ENCODE measurements at regions not wholly inside any gene's neighbourhood (a gene's known extent, or its start where the extent isn't known, plus 50 kb on each side); places are given as distances from the start of the nearest gene placed in this dataset.
"Not testable (repeated sequence)": the region's sequence is repeated elsewhere in the genome, so short reads cannot be mapped to it uniquely, and the experiment has no call there.

DNA sequence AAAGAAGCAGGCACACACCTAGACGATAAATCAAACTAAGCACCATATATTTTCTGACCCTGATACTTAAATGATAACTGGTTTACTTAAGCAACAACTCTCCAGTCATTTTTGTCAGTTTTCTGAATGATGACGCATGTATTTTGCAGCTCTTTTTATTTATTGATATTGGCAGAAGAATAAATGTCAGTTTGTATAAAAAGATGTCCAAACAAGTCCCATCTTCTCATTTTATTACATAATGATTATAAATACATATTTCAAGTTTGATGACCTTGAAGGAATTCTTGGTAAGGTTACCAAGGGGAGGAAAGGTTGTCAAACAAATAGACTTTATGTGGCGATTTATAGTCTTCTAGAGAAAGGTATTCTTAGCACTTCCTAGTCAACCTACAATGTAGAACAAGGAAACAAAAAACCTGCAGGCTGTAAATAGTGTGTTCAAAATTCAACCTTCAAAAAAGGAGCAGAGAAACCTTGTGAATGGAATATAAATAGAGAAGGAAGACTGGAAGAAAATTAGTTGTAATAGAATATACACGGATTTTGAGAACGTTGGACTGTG is 190.7 kb downstream of the JRKL start:
- H2AFZ ChIP-seq (ENCODE audit: insufficient read depth, low read depth, low read length, poor library complexity, severe bottlenecking) = no peak overlapping the region
- ChIA-PET CTCF (no interaction called here), POLR2A (no interaction called here)
- no peaks in the 10 kb centered on the region for H4K20me1 ChIP-seq (ENCODE audit: control insufficient read depth, insufficient read depth, low read length, poor library complexity, severe bottlenecking)
- no peak for ATAC-seq (ENCODE audit: low read depth)
- Mint-ChIP-seq H3K27me3 (peaks cover 4% of the 10 kb centered on the region), H3K4me3 (no peak overlapping the region), H3K4me1 (no peaks in the 10 kb centered on the region), H3K27ac (no peak overlapping the region), H3K9me3 (ENCODE audit: insufficient read depth) (no peaks in the 10 kb centered on the region)
- H3K27me3 ChIP-seq (replicated peaks in 1 of 4; ENCODE audit: control extremely low read depth in 1 of 4, control insufficient read depth in 3 of 4, insufficient read depth in 4 of 4, low read length in 3 of 4) = no peaks in the 10 kb centered on the region
- no peaks in the 10 kb centered on the region for H3K4me1 ChIP-seq (ENCODE audit: control insufficient read depth in 2 of 2, insufficient read depth in 2 of 2, low read length in 2 of 2)
- H3K9ac ChIP-seq (ENCODE audit: low read length) = no peak overlapping the region
- H3K4me2 ChIP-seq (replicated peaks; ENCODE audit: low read depth, low read length, poor library complexity, severe bottlenecking) = no peak overlapping the region
- H3K27ac ChIP-seq (ENCODE audit: low read length in 2 of 2) = no peak overlapping the region
- no peak for DNase-seq
- no peaks in the 10 kb centered on the region for H3K79me2 ChIP-seq (ENCODE audit: control insufficient read depth, insufficient read depth, low read length)
- no CpG with 5 or more reads among the region's 5 CpGs for WGBS (ENCODE audit: insufficient coverage)
- TF ChIP-seq, protein P1, sequence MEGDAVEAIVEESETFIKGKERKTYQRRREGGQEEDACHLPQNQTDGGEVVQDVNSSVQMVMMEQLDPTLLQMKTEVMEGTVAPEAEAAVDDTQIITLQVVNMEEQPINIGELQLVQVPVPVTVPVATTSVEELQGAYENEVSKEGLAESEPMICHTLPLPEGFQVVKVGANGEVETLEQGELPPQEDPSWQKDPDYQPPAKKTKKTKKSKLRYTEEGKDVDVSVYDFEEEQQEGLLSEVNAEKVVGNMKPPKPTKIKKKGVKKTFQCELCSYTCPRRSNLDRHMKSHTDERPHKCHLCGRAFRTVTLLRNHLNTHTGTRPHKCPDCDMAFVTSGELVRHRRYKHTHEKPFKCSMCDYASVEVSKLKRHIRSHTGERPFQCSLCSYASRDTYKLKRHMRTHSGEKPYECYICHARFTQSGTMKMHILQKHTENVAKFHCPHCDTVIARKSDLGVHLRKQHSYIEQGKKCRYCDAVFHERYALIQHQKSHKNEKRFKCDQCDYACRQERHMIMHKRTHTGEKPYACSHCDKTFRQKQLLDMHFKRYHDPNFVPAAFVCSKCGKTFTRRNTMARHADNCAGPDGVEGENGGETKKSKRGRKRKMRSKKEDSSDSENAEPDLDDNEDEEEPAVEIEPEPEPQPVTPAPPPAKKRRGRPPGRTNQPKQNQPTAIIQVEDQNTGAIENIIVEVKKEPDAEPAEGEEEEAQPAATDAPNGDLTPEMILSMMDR (IDR thresholded peaks at IDR 0.05) = no peak
- TF ChIP-seq EZH2 (IDR thresholded peaks at IDR 0.05; ENCODE audit: borderline replicate concordance, insufficient read depth, low read depth, low read length, poor library complexity, severe bottlenecking) = no peak
- no peaks in the 10 kb centered on the region for H3K36me3 ChIP-seq (replicated peaks in 1 of 2; ENCODE audit: control extremely low read depth in 1 of 2, control insufficient read depth in 1 of 2, extremely low read depth in 1 of 2, insufficient read depth in 2 of 2, low read length in 1 of 2)
- intact Hi-C loops (cut with micrococcal nuclease) = no loop called here
- H3K9me3 ChIP-seq (ENCODE audit: control extremely low read depth in 1 of 3, control insufficient read depth in 2 of 3, insufficient read depth in 1 of 3, low read length in 2 of 3) = no peaks in the 10 kb centered on the region
- no peak overlapping the region for H3K4me3 ChIP-seq (ENCODE audit: control extremely low read depth in 1 of 5, extremely low read depth in 1 of 5, insufficient read depth in 1 of 5, low read depth in 2 of 5, low read length in 4 of 5)

DNA sequence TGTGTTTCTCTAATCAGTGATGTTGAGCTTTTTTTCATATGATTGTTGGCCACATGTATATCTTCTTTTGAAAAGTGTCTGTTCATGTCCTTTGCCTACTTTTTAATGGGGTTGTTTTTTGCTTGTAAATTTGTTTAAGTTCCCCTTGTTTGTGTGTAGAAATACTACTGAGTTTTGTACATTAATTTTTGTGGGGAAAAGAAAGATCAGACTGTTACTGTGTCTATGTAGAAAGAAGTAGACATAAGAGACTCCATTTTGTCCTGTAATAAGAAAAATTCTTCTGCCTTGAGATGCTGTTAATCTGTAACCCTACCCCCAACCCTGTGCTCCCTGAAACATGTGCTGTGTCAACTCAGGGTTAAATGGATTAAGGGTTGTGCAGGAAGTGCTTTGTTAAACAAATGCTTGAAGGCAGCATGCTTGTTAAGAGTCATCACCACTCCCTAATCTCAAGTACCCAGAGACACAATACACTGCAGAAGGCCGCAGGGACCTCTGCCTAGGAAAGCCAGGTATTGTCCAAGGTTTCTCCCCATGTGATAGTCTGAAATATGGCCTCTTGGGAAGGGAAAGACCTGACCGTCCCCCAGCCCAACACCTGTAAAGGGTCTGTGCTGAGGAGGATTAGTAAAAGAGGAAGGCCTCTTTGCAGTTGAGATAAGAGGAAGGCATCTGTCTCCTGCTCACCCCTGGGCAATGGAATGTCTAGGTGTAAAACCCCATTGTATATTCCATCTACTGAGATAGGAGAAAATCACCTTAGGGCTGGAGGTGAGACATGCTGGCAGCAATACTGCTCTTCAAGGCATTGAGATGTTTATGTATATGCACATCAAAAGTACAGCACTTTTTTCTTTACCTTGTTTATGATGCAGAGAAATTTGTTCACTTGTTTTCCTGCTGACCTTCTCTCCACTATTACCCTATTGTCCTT is 196.4 kb downstream of the JRKL start:
- intact Hi-C loops (cut with micrococcal nuclease); CTCF ChIA-PET: not testable (repeated sequence)
- WGBS (ENCODE audit: insufficient coverage) = no CpG with 5 or more reads among the region's 2 CpGs

DNA sequence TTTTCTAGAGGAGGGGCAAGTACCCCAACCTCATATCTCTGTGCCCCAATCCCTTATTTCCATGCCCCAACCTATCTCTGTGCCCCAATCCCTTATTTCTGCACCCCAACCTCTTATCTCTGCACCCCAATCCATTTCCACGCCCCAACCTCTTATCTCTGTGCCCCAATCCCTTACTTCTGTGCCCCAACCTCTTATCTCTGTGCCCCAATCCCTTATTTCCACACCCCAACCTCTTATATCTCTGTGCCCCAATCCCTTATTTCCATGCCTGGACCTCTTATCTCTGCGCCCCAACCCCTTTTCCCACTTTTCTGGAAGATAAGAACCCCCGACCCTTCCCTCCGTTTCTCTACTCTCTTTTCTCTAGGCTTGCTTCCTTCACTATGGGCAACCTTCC is 199.0 kb downstream of the JRKL start:
- H3K9me3 ChIP-seq (ENCODE audit: control extremely low read depth in 1 of 3, control insufficient read depth in 2 of 3, insufficient read depth in 1 of 3, low read length in 2 of 3); H3K4me2 ChIP-seq (replicated peaks; ENCODE audit: low read depth, low read length, poor library complexity, severe bottlenecking); H4K20me1 ChIP-seq (ENCODE audit: control insufficient read depth, insufficient read depth, low read length, poor library complexity, severe bottlenecking); H3K27me3 Mint-ChIP-seq; DNase-seq; H3K4me3 ChIP-seq (ENCODE audit: control extremely low read depth in 1 of 5, extremely low read depth in 1 of 5, insufficient read depth in 1 of 5, low read depth in 2 of 5, low read length in 4 of 5); H3K4me1 ChIP-seq (ENCODE audit: control insufficient read depth in 2 of 2, insufficient read depth in 2 of 2, low read length in 2 of 2); POLR2A ChIA-PET; H3K27me3 ChIP-seq (replicated peaks in 1 of 4; ENCODE audit: control extremely low read depth in 1 of 4, control insufficient read depth in 3 of 4, insufficient read depth in 4 of 4, low read length in 3 of 4); CTCF ChIA-PET; H3K36me3 ChIP-seq (replicated peaks in 1 of 2; ENCODE audit: control extremely low read depth in 1 of 2, control insufficient read depth in 1 of 2, extremely low read depth in 1 of 2, insufficient read depth in 2 of 2, low read length in 1 of 2); H3K27ac Mint-ChIP-seq; H3K9me3 Mint-ChIP-seq (ENCODE audit: insufficient read depth); H3K4me1 Mint-ChIP-seq; H2AFZ ChIP-seq (ENCODE audit: insufficient read depth, low read depth, low read length, poor library complexity, severe bottlenecking); ATAC-seq (ENCODE audit: low read depth); H3K4me3 Mint-ChIP-seq; H3K27ac ChIP-seq (ENCODE audit: low read length in 2 of 2); H3K79me2 ChIP-seq (ENCODE audit: control insufficient read depth, insufficient read depth, low read length); H3K9ac ChIP-seq (ENCODE audit: low read length); intact Hi-C loops (cut with micrococcal nuclease): not testable (repeated sequence)
- 78% methylated on average over 4 of the region's 4 CpGs for WGBS (ENCODE audit: insufficient coverage)

More for the DNA sequence above, 196.4 kb downstream of the JRKL start:
- H3K4me3 ChIP-seq (ENCODE audit: control extremely low read depth in 1 of 5, extremely low read depth in 1 of 5, insufficient read depth in 1 of 5, low read depth in 2 of 5, low read length in 4 of 5); H3K4me1 ChIP-seq (ENCODE audit: control insufficient read depth in 2 of 2, insufficient read depth in 2 of 2, low read length in 2 of 2); H2AFZ ChIP-seq (ENCODE audit: insufficient read depth, low read depth, low read length, poor library complexity, severe bottlenecking); DNase-seq; H3K9ac ChIP-seq (ENCODE audit: low read length); H3K27me3 Mint-ChIP-seq; H3K27ac ChIP-seq (ENCODE audit: low read length in 2 of 2); H3K4me3 Mint-ChIP-seq; H3K36me3 ChIP-seq (replicated peaks in 1 of 2; ENCODE audit: control extremely low read depth in 1 of 2, control insufficient read depth in 1 of 2, extremely low read depth in 1 of 2, insufficient read depth in 2 of 2, low read length in 1 of 2); ATAC-seq (ENCODE audit: low read depth); H4K20me1 ChIP-seq (ENCODE audit: control insufficient read depth, insufficient read depth, low read length, poor library complexity, severe bottlenecking); H3K4me2 ChIP-seq (replicated peaks; ENCODE audit: low read depth, low read length, poor library complexity, severe bottlenecking); H3K9me3 ChIP-seq (ENCODE audit: control extremely low read depth in 1 of 3, control insufficient read depth in 2 of 3, insufficient read depth in 1 of 3, low read length in 2 of 3); H3K79me2 ChIP-seq (ENCODE audit: control insufficient read depth, insufficient read depth, low read length); POLR2A ChIA-PET; H3K27ac Mint-ChIP-seq; H3K9me3 Mint-ChIP-seq (ENCODE audit: insufficient read depth); H3K27me3 ChIP-seq (replicated peaks in 1 of 4; ENCODE audit: control extremely low read depth in 1 of 4, control insufficient read depth in 3 of 4, insufficient read depth in 4 of 4, low read length in 3 of 4); H3K4me1 Mint-ChIP-seq: not testable (repeated sequence)
